HepG2 (cell line): ENCODE measurements at regions not wholly inside any gene's neighbourhood (a gene's known extent, or its start where the extent isn't known, plus 50 kb on each side); places are given as distances from the start of the nearest gene placed in this dataset.
A peak's percentile ranks its signal among the peaks of the same experiment; 100 is the strongest.

Experiments
- AGO1 ChIP-seq: fragments of 200-400 bp; formaldehyde crosslinking; IDR thresholded peaks from 2 replicates; pipeline ENCODE4 v1.6.1; 2017; ENCODE audit warnings: mild to moderate bottlenecking, low read depth, low read length, moderate library complexity; ENCODE audit not compliant: poor library complexity, severe bottlenecking
- AGO2 ChIP-seq: fragments of 200-400 bp; formaldehyde crosslinking; optimal IDR thresholded peaks from 2 replicates; pipeline ENCODE3; 2017; ENCODE audit warnings: mild to moderate bottlenecking, low read depth, low read length, moderate library complexity
- ATF1 ChIP-seq: IDR thresholded peaks from 2 replicates; pipeline ENCODE4 v1.6.1; 2016; ENCODE audit warnings: mild to moderate bottlenecking, control low read depth
- EP300 ChIP-seq, 3 experiments: sonication (generic) in 1 of 3; formaldehyde crosslinking in 1 of 3; IDR thresholded peaks; 2 replicates each; pipeline versions ENCODE4 v1.5.1 to v1.6.1; 2011 to 2020; ENCODE audit warnings: low read depth in 2 of 3, low read length in 2 of 3, borderline replicate concordance in 1 of 3, improper control_type of control experiment in 1 of 3, mild to moderate bottlenecking in 1 of 3, missing genetic modification reagents in 1 of 3, moderate library complexity in 1 of 3
- ERF ChIP-seq: IDR thresholded peaks from 2 replicates; pipeline ENCODE4 v1.6.1; 2018; ENCODE audit warnings: missing biosample characterization, missing genetic modification reagents
- HNRNPL ChIP-seq: fragments of 200-400 bp; formaldehyde crosslinking; IDR thresholded peaks from 2 replicates; pipeline ENCODE4 v1.6.1; 2017; ENCODE audit warnings: mild to moderate bottlenecking, low read depth, low read length
- HNRNPLL ChIP-seq: fragments of 200-400 bp; formaldehyde crosslinking; IDR thresholded peaks from 2 replicates; pipeline ENCODE4 v1.6.1; 2017; ENCODE audit warnings: mild to moderate bottlenecking, low read depth, low read length; ENCODE audit not compliant: poor library complexity, severe bottlenecking
- JARID2 ChIP-seq: sonication (generic); formaldehyde crosslinking; IDR thresholded peaks from 2 replicates; pipeline ENCODE4 v1.8.1; 2023; ENCODE audit warnings: missing genetic modification reagents, inconsistent platforms; ENCODE audit not compliant: insufficient replicate concordance
- KDM3A ChIP-seq: IDR thresholded peaks from 2 replicates; pipeline ENCODE4 v1.6.1; 2018; ENCODE audit warnings: low read depth, missing compliant biosample characterization
- MAF1 ChIP-seq: sonication (generic); formaldehyde crosslinking; IDR thresholded peaks from 2 replicates; pipeline ENCODE4 v1.5.0; 2020; ENCODE audit warnings: missing genetic modification reagents, borderline replicate concordance
- MTA1 ChIP-seq: sonication (generic); formaldehyde crosslinking; IDR thresholded peaks from 2 replicates; pipeline ENCODE4 v1.4.0; 2020; ENCODE audit warnings: missing genetic modification reagents, mild to moderate bottlenecking, borderline replicate concordance
- NFRKB ChIP-seq: fragments of 450-650 bp; IDR thresholded peaks from 2 replicates; pipeline ENCODE4 v1.6.1; 2017
- PAWR ChIP-seq: sonication (generic); formaldehyde crosslinking; IDR thresholded peaks from 2 replicates; pipeline ENCODE4 v1.4.0; 2020; ENCODE audit warnings: missing genetic modification reagents, mild to moderate bottlenecking, borderline replicate concordance
- PHB2 ChIP-seq: fragments of 450-650 bp; IDR thresholded peaks from 2 replicates; pipeline ENCODE4 v1.6.1; 2018; ENCODE audit not compliant: partially characterized antibody
- POLR2AphosphoS2 ChIP-seq: IDR thresholded peaks from 2 replicates; pipeline ENCODE4 v1.6.1; 2011; ENCODE audit warnings: low read depth, low read length, improper control_type of control experiment
- ZBTB3 ChIP-seq: sonication (generic); formaldehyde crosslinking; IDR thresholded peaks from 2 replicates; pipeline ENCODE4 v1.4.0; 2020; ENCODE audit warnings: low read depth, mild to moderate bottlenecking, moderate library complexity, missing genetic modification reagents, borderline replicate concordance
- ZFAT ChIP-seq: sonication (generic); formaldehyde crosslinking; conservative IDR thresholded peaks from 2 replicates; pipeline ENCODE4 v1.8.1; 2023; ENCODE audit warnings: missing genetic modification reagents, inconsistent platforms
- ZNF335 ChIP-seq: sonication (generic); formaldehyde crosslinking; IDR thresholded peaks from 2 replicates; pipeline ENCODE4 v1.4.0; 2020; ENCODE audit warnings: missing genetic modification reagents
- ZNF33A ChIP-seq: sonication (generic); formaldehyde crosslinking; IDR thresholded peaks from 2 replicates; pipeline ENCODE4 v1.5.1; 2020; ENCODE audit warnings: missing genetic modification reagents, mild to moderate bottlenecking, moderate library complexity, borderline replicate concordance
- TF ChIP-seq, protein P1 (sequence below): sonication (generic); formaldehyde crosslinking; IDR thresholded peaks from 2 replicates; pipeline ENCODE4 v1.4.0; 2020; ENCODE audit warnings: missing genetic modification reagents, borderline replicate concordance
- TF ChIP-seq, protein P2 (sequence below), 2 experiments: sonication (generic) in 1 of 2; formaldehyde crosslinking in 1 of 2; IDR thresholded peaks; 2 replicates each; pipeline versions ENCODE4 v1.5.1 to v1.6.1; 2011 to 2020; ENCODE audit warnings: borderline replicate concordance in 1 of 2, low read depth in 1 of 2, low read length in 1 of 2, mild to moderate bottlenecking in 1 of 2, missing genetic modification reagents in 1 of 2, moderate library complexity in 1 of 2

DNA sequence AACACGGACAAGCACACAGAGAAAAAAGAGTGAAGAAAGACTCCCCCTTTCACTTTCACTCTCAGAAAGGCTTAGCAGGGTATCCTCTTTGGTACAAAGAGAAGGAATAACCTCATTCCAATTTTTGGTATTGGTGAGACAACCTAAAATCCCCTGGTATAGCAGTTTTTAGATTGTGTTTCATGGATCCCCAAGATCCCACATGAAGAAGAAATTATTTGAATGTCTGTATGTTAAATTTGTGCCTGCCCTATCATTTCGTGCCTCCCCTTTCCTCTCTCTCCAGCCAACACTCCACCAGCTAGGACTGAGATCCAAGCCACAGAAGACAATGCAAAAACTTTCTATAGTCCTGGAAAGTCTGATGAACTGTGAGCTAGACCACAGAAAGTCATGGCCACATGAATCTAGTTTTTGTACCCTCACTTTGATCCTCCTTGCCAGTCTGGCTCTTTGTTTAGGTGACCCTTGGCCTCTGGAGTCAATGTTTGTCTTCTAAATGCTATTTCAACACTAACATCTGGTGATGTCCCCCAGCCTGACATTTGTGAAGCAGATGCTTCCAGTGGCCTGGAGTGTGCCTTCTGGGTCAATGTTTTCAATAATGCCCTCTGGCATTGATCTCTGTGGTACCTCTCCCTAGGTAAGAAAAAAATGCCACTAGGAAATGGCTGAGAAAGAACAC is 181.9 kb upstream of the BMP4 start (continued):
- TF ChIP-seq ZNF335 (CRISPR knock-in tag) (no peak), HNRNPL (peak; percentile 50; the same call in 1 of the 2 replicates), ZBTB3 (CRISPR knock-in tag) (peak; percentile 87), AGO2 (no peak), ERF (CRISPR knock-in tag) (peak; percentile 85), MTA1 (peak; percentile 30; the same call in 1 of the 2 replicates), MAF1 (no peak), HNRNPLL (no peak), ZNF33A (no peak), AGO1 (no peak), PHB2 (no peak), PAWR (CRISPR knock-in tag) (no peak), KDM3A (CRISPR knock-in tag) (peak; percentile 82; the same call in 1 of the 2 replicates), EP300 (IDR thresholded peaks at IDR 0.05; ENCODE audit: low read depth in 2 of 2, low read length in 2 of 2) (peak; percentile 94 to 100), EP300 (CRISPR knock-in tag; IDR thresholded peaks at IDR 0.05; ENCODE audit: borderline replicate concordance) (peak; percentile 99), ATF1 (CRISPR knock-in tag) (no peak), NFRKB (no peak), JARID2 (CRISPR knock-in tag) (no peak), POLR2AphosphoS2 (no peak), ZFAT (CRISPR knock-in tag) (no peak)
- TF ChIP-seq, protein P1, sequence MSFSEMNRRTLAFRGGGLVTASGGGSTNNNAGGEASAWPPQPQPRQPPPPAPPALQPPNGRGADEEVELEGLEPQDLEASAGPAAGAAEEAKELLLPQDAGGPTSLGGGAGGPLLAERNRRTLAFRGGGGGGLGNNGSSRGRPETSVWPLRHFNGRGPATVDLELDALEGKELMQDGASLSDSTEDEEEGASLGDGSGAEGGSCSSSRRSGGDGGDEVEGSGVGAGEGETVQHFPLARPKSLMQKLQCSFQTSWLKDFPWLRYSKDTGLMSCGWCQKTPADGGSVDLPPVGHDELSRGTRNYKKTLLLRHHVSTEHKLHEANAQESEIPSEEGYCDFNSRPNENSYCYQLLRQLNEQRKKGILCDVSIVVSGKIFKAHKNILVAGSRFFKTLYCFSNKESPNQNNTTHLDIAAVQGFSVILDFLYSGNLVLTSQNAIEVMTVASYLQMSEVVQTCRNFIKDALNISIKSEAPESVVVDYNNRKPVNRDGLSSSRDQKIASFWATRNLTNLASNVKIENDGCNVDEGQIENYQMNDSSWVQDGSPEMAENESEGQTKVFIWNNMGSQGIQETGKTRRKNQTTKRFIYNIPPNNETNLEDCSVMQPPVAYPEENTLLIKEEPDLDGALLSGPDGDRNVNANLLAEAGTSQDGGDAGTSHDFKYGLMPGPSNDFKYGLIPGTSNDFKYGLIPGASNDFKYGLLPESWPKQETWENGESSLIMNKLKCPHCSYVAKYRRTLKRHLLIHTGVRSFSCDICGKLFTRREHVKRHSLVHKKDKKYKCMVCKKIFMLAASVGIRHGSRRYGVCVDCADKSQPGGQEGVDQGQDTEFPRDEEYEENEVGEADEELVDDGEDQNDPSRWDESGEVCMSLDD (CRISPR knock-in tag), result no peak
- TF ChIP-seq, protein P2, sequence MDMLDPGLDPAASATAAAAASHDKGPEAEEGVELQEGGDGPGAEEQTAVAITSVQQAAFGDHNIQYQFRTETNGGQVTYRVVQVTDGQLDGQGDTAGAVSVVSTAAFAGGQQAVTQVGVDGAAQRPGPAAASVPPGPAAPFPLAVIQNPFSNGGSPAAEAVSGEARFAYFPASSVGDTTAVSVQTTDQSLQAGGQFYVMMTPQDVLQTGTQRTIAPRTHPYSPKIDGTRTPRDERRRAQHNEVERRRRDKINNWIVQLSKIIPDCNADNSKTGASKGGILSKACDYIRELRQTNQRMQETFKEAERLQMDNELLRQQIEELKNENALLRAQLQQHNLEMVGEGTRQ (IDR thresholded peaks at IDR 0.05; ENCODE audit: low read depth, low read length), result no peak
- TF ChIP-seq, protein P2 (CRISPR knock-in tag; IDR thresholded peaks at IDR 0.05; ENCODE audit: borderline replicate concordance), result 0 out of 2 replicates have a peak, but pooled peaks have one; percentile 25
